Left renal pelvis (tissue), 4 donors: ENCODE measurements at regions not wholly inside any gene's neighbourhood (a gene's known extent, or its start where the extent isn't known, plus 50 kb on each side); places are given as distances from the start of the nearest gene placed in this dataset.
"Not testable (repeated sequence)": the region's sequence is repeated elsewhere in the genome, so short reads cannot be mapped to it uniquely, and the experiment has no call there.

Source experiments
- DNase-seq, 4 donors: peaks; one replicate each; pipeline ENCODE4 v3.0.0-alpha.2; 2013; ENCODE audit warnings: low read depth in 4 of 4, low spot score in 3 of 4

- DNase-seq, result not testable (repeated sequence)
These were observed 245.2 kb downstream of the TMEM121 start for GRCh38 chr14:105771261-105772226.

GRCh38 chr14:105772710-105773250, 246.4 kb downstream of the TMEM121 start:
- DNase-seq, result not testable (repeated sequence)

GRCh38 chr14:105773584-105773983, 247.2 kb downstream of the TMEM121 start:
- no peak for DNase-seq

GRCh38 chr14:105774001-105774400, 247.6 kb downstream of the TMEM121 start:
- no peak for DNase-seq

- DNase-seq, result not testable (repeated sequence)
These were observed 248.4 kb downstream of the TMEM121 start for GRCh38 chr14:105774585-105775348.

- not testable (repeated sequence) for DNase-seq
These were observed 249.1 kb downstream of the TMEM121 start for GRCh38 chr14:105775349-105775923.

- not testable (repeated sequence) for DNase-seq
These were observed 249.7 kb downstream of the TMEM121 start for GRCh38 chr14:105776112-105776511.

GRCh38 chr14:105776924-105777323, 250.5 kb downstream of the TMEM121 start:
- DNase-seq, result no peak

- DNase-seq, result no peak
These were observed 257.3 kb downstream of the TMEM121 start for GRCh38 chr14:105783707-105784106.

- DNase-seq, result no peak
These were observed 267.5 kb downstream of the TMEM121 start for GRCh38 chr14:105793836-105794235.

- no peak for DNase-seq
These were observed 271.2 kb downstream of the TMEM121 start for GRCh38 chr14:105797546-105797945.

GRCh38 chr14:105805701-105806100, 279.3 kb downstream of the TMEM121 start:
- DNase-seq, result no peak

GRCh38 chr14:105806568-105806967, 280.2 kb downstream of the TMEM121 start:
- no peak for DNase-seq

- no peak for DNase-seq
These were observed 291.8 kb downstream of the TMEM121 start for GRCh38 chr14:105817971-105818711.

GRCh38 chr14:105818712-105819005, 292.3 kb downstream of the TMEM121 start:
- DNase-seq, result no peak

GRCh38 chr14:105830171-105830570, 303.8 kb downstream of the TMEM121 start:
- DNase-seq, result no peak

GRCh38 chr14:105836160-105836559, 309.8 kb downstream of the TMEM121 start:
- no peak for DNase-seq

- DNase-seq, result no peak
These were observed 310.3 kb downstream of the TMEM121 start for GRCh38 chr14:105836730-105837129.

GRCh38 chr14:105837349-105838063, 311.1 kb downstream of the TMEM121 start:
- DNase-seq, result no peak

GRCh38 chr14:105838107-105838506, 311.7 kb downstream of the TMEM121 start:
- no peak for DNase-seq
